SK-N-SH (cell line): ENCODE measurements at regions not wholly inside any gene's neighbourhood (a gene's known extent, or its start where the extent isn't known, plus 50 kb on each side); places are given as distances from the start of the nearest gene placed in this dataset.

Experiments used
- CTCF ChIA-PET: fragments of 300-600, 350-600 bp; formaldehyde crosslinking; extraction: SDS; loops from one replicate; lab custom pipeline; 2021; lab: Yijun Ruan, JAX
- POLR2A ChIA-PET: fragments of 350-600 bp; sonication (Branson Sonifier 250); formaldehyde crosslinking; extraction: SDS; loops from one replicate; lab custom pipeline; 2020; ENCODE audit warnings: antibody characterized with exemption, inconsistent platforms; lab: Yijun Ruan, JAX
- DNase-seq: peaks from one replicate; pipeline ENCODE4 v3.0.0; 2012
- H2AFZ ChIP-seq: fragments of 200-600 bp; sonication (generic); 2 replicates; pipeline ENCODE4 v1.8.1; 2016; ENCODE audit warnings: antibody characterized with exemption, mild to moderate bottlenecking, low read depth
- H3F3A ChIP-seq: fragments of 200-600 bp; sonication (generic); replicated peaks from 2 replicates; pipeline ENCODE3; 2016; ENCODE audit warnings: antibody characterized with exemption, mild to moderate bottlenecking; ENCODE audit not compliant: insufficient read depth
- H3K27ac ChIP-seq, 2 experiments: fragments of 200-500 bp in 1 of 2; fragments of 200-600 bp in 1 of 2; sonication (Bioruptor generic) in 1 of 2; sonication (generic), shearing (Covaris generic) in 1 of 2; 2 replicates each; pipeline versions ENCODE4 v1.5.1 to v1.6.1; 2014 to 2016; ENCODE audit warnings: low read depth in 2 of 2, inconsistent platforms in 1 of 2, low read length in 1 of 2, mild to moderate bottlenecking in 1 of 2, mixed read lengths in 1 of 2
- H3K27me3 ChIP-seq: fragments of 200-600 bp; sonication (generic), shearing (Covaris generic); 2 replicates; pipeline ENCODE4 v1.6.1; 2016; ENCODE audit warnings: mixed run types; ENCODE audit not compliant: insufficient read depth
- H3K36me3 ChIP-seq, 2 experiments: fragments of 200-500 bp in 1 of 2; fragments of 200-600 bp in 1 of 2; sonication (Bioruptor generic) in 1 of 2; sonication (generic) in 1 of 2; replicated peaks in 1 of 2; 2 replicates each; pipeline versions ENCODE3 to v1.5.1; 2014 to 2016; ENCODE audit warnings: low read length in 1 of 2, mild to moderate bottlenecking in 1 of 2; ENCODE audit not compliant: insufficient read depth in 2 of 2, control insufficient read depth in 1 of 2
- H3K4me1 ChIP-seq, 2 experiments: fragments of 200-500 bp in 1 of 2; fragments of 200-600 bp in 1 of 2; sonication (Bioruptor generic) in 1 of 2; sonication (generic), shearing (Covaris generic) in 1 of 2; 2 replicates each; pipeline versions ENCODE4 v1.5.1 to v1.6.1; 2014 to 2016; ENCODE audit warnings: low read depth in 1 of 2, low read length in 1 of 2, mixed run types in 1 of 2; ENCODE audit not compliant: insufficient read depth in 2 of 2, control insufficient read depth in 1 of 2
- H3K4me2 ChIP-seq: fragments of 200-600 bp; sonication (generic), shearing (Covaris generic); 2 replicates; pipeline ENCODE4 v1.6.1; 2017; ENCODE audit warnings: mixed run types
- H3K4me3 ChIP-seq, 2 experiments: fragments of 200-500 bp in 1 of 2; fragments of 200-600 bp in 1 of 2; sonication (Bioruptor generic) in 1 of 2; sonication (generic), shearing (Covaris generic) in 1 of 2; 2 replicates each; pipeline versions ENCODE4 v1.5.1 to v1.8.1; 2014 to 2016; ENCODE audit warnings: low read depth in 2 of 2, inconsistent platforms in 1 of 2, low read length in 1 of 2, mild to moderate bottlenecking in 1 of 2, mixed read lengths in 1 of 2, moderate library complexity in 1 of 2
- H3K79me2 ChIP-seq: fragments of 200-600 bp; sonication (generic); 2 replicates; pipeline ENCODE4 v1.8.1; 2017; ENCODE audit warnings: mild to moderate bottlenecking; ENCODE audit not compliant: insufficient read depth
- H3K9ac ChIP-seq: fragments of 200-600 bp; sonication (generic); 2 replicates; pipeline ENCODE4 v1.6.1; 2017; ENCODE audit warnings: mixed run types
- H3K9me2 ChIP-seq: fragments of 200-600 bp; sonication (generic); 2 replicates; pipeline ENCODE4 v1.6.1; 2017; ENCODE audit warnings: mixed run types
- H3K9me3 ChIP-seq: fragments of 200-600 bp; sonication (generic); 2 replicates; pipeline ENCODE4 v1.6.1; 2017; ENCODE audit warnings: mixed run types, mild to moderate bottlenecking, moderate library complexity
- H4K20me1 ChIP-seq: fragments of 200-600 bp; sonication (generic); 2 replicates; pipeline ENCODE4 v1.6.1; 2017; ENCODE audit warnings: mild to moderate bottlenecking, mixed run types; ENCODE audit not compliant: insufficient read depth
- CHD2 ChIP-seq: fragments of 150-350 bp; IDR thresholded peaks from 2 replicates; pipeline ENCODE4 v1.6.1; 2018; ENCODE audit warnings: low read length; ENCODE audit not compliant: partially characterized antibody
- ELF1 ChIP-seq: IDR thresholded peaks from 2 replicates; pipeline ENCODE4 v1.4.0; 2012
- EP300 ChIP-seq, 2 experiments: IDR thresholded peaks; 2 replicates each; pipeline versions ENCODE4 v1.4.0 to v1.6.1; 2012; ENCODE audit warnings: borderline replicate concordance in 1 of 2, low read depth in 1 of 2, low read length in 1 of 2
- EZH2phosphoT487 ChIP-seq: fragments of 200-600 bp; sonication (generic); IDR thresholded peaks from 2 replicates; pipeline ENCODE4 v1.6.1; 2017; ENCODE audit warnings: low read depth, mixed run types, mild to moderate bottlenecking, antibody characterized with exemption, moderate library complexity, borderline replicate concordance
- FOXJ3 ChIP-seq: sonication (generic); formaldehyde crosslinking; IDR thresholded peaks from 2 replicates; pipeline ENCODE4 v1.5.1; 2020; ENCODE audit warnings: mild to moderate bottlenecking, missing genetic modification reagents
- FOXM1 ChIP-seq: IDR thresholded peaks from 2 replicates; pipeline ENCODE4 v1.4.0; 2012; ENCODE audit warnings: low read depth, mild to moderate bottlenecking
- JUND ChIP-seq: IDR thresholded peaks from 2 replicates; pipeline ENCODE4 v1.4.0; 2012
- NRF1 ChIP-seq: IDR thresholded peaks from 2 replicates; pipeline ENCODE4 v1.6.1; 2012; ENCODE audit warnings: low read depth, mild to moderate bottlenecking, low read length
- POLR2AphosphoS5 ChIP-seq: IDR thresholded peaks from 2 replicates; pipeline ENCODE4 v1.6.1; 2012; ENCODE audit warnings: low read depth, low read length
- RAD21 ChIP-seq: IDR thresholded peaks from 2 replicates; pipeline ENCODE4 v1.6.1; 2012; ENCODE audit warnings: mild to moderate bottlenecking, low read length
- RCOR1 ChIP-seq: fragments of 150-350 bp; IDR thresholded peaks from 2 replicates; pipeline ENCODE4 v1.6.1; 2017; ENCODE audit warnings: antibody characterized with exemption, low read length
- SIN3A ChIP-seq: IDR thresholded peaks from 2 replicates; pipeline ENCODE4 v1.6.1; 2012; ENCODE audit warnings: low read depth, mild to moderate bottlenecking, low read length, moderate library complexity, borderline replicate concordance
- SMC3 ChIP-seq: IDR thresholded peaks from 2 replicates; pipeline ENCODE4 v1.6.1; 2012; ENCODE audit warnings: low read depth, low read length, improper control_type of control experiment
- TAF1 ChIP-seq: IDR thresholded peaks from 2 replicates; pipeline ENCODE4 v1.6.1; 2012; ENCODE audit warnings: low read depth, mild to moderate bottlenecking, low read length, moderate library complexity, borderline replicate concordance
- TEAD4 ChIP-seq: IDR thresholded peaks from 2 replicates; pipeline ENCODE4 v1.4.0; 2012; ENCODE audit warnings: mild to moderate bottlenecking, borderline replicate concordance; ENCODE audit not compliant: insufficient read depth
- WGBS: methylation state at CpG from one replicate; pipeline ENCODE4 v1.1.6; 2017; ENCODE audit warnings: low lambda C conversion rate; 5-methylcytosine and 5-hydroxymethylcytosine counted together
- TF ChIP-seq, protein P1 (sequence below): IDR thresholded peaks from 2 replicates; pipeline ENCODE4 v1.6.1; 2012; ENCODE audit warnings: mild to moderate bottlenecking, low read depth, low read length, moderate library complexity
- TF ChIP-seq, protein P2 (sequence below): IDR thresholded peaks from 2 replicates; pipeline ENCODE4 v1.4.0; 2012; ENCODE audit warnings: low read depth
- TF ChIP-seq, protein P3 (sequence below): IDR thresholded peaks from 2 replicates; pipeline ENCODE4; 2012
- TF ChIP-seq, protein P4 (sequence below): fragments of 150-350 bp; IDR thresholded peaks from 2 replicates; pipeline ENCODE4 v1.6.1; 2016; ENCODE audit warnings: mild to moderate bottlenecking, low read depth, low read length

DNA sequence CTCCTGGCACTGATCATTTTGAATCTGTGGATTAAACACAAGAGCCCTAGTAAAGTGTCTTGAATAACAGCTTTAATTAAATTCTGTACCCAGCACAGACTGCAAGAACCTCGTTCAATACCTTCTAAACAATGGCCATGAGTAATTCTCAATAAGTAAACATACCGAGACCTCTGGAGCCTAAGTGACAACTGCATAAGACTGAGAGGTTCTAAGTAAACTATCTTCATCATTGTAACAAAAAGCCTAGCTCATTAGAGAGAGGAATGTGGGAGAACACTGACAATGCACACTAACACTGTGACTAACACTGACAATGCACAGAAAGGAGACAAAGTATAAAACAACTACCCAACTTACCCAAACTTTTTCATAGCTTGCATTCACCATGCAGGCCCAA, 117.4 kb downstream of the ELAPOR2 start:
- POLR2A ChIA-PET: interaction anchor here (1.3 kb wide), 1 partner anchor 210 kb away, joined by 10 read pairs; the partner anchor contains the start of gene DMTF1
- no peaks in the 10 kb centered on the region for H3K9me2 ChIP-seq
- no peaks in the 10 kb centered on the region for H3K79me2 ChIP-seq
- H3K4me1 ChIP-seq: peaks cover 0 to 10% of the 10 kb centered on the region in 2 experiments; a peak in 2 of 4 replicates
- no peak for DNase-seq
- no peaks in the 10 kb centered on the region for H3K27me3 ChIP-seq
- H3K27ac ChIP-seq: no peak overlapping the region
- peaks cover 18 to 64% of the 10 kb centered on the region in 2 experiments for H3K36me3 ChIP-seq
- H3K9ac ChIP-seq: no peak overlapping the region
- 94% methylated on average over 2 of the region's 2 CpGs for WGBS
- no peaks in the 10 kb centered on the region for H3F3A ChIP-seq
- no peaks in the 10 kb centered on the region for H3K9me3 ChIP-seq
- no peak overlapping the region for H3K4me2 ChIP-seq
- H2AFZ ChIP-seq: no peak overlapping the region
- H4K20me1 ChIP-seq: peaks cover 4% of the 10 kb centered on the region; the same call in 1 of the 2 replicates
- CTCF ChIA-PET: interaction anchor here (0.7 to 11.8 kb wide), 14 partner anchors 8 to 294 kb away, joined by 3 to 133 read pairs (median 4); partner anchors contain the start of genes DMTF1 and ELAPOR2
- no peak overlapping the region for H3K4me3 ChIP-seq
- TF ChIP-seq TAF1: no peak
- TF ChIP-seq, protein P1, sequence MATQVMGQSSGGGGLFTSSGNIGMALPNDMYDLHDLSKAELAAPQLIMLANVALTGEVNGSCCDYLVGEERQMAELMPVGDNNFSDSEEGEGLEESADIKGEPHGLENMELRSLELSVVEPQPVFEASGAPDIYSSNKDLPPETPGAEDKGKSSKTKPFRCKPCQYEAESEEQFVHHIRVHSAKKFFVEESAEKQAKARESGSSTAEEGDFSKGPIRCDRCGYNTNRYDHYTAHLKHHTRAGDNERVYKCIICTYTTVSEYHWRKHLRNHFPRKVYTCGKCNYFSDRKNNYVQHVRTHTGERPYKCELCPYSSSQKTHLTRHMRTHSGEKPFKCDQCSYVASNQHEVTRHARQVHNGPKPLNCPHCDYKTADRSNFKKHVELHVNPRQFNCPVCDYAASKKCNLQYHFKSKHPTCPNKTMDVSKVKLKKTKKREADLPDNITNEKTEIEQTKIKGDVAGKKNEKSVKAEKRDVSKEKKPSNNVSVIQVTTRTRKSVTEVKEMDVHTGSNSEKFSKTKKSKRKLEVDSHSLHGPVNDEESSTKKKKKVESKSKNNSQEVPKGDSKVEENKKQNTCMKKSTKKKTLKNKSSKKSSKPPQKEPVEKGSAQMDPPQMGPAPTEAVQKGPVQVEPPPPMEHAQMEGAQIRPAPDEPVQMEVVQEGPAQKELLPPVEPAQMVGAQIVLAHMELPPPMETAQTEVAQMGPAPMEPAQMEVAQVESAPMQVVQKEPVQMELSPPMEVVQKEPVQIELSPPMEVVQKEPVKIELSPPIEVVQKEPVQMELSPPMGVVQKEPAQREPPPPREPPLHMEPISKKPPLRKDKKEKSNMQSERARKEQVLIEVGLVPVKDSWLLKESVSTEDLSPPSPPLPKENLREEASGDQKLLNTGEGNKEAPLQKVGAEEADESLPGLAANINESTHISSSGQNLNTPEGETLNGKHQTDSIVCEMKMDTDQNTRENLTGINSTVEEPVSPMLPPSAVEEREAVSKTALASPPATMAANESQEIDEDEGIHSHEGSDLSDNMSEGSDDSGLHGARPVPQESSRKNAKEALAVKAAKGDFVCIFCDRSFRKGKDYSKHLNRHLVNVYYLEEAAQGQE: no peak
- no peak for TF ChIP-seq SIN3A
- no peak for TF ChIP-seq RAD21
- TF ChIP-seq FOXM1: no peak
- TF ChIP-seq CHD2: no peak
- no peak for TF ChIP-seq FOXJ3 (CRISPR knock-in tag)
- no peak for TF ChIP-seq EZH2phosphoT487
- no peak for TF ChIP-seq JUND
- TF ChIP-seq TEAD4: no peak
- TF ChIP-seq RCOR1: no peak
- no peak for TF ChIP-seq POLR2AphosphoS5
- TF ChIP-seq, protein P2, sequence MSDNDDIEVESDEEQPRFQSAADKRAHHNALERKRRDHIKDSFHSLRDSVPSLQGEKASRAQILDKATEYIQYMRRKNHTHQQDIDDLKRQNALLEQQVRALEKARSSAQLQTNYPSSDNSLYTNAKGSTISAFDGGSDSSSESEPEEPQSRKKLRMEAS: no peak
- TF ChIP-seq, protein P3, sequence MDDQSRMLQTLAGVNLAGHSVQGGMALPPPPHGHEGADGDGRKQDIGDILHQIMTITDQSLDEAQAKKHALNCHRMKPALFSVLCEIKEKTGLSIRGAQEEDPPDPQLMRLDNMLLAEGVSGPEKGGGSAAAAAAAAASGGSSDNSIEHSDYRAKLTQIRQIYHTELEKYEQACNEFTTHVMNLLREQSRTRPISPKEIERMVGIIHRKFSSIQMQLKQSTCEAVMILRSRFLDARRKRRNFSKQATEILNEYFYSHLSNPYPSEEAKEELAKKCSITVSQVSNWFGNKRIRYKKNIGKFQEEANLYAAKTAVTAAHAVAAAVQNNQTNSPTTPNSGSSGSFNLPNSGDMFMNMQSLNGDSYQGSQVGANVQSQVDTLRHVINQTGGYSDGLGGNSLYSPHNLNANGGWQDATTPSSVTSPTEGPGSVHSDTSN: no peak
- no peak for TF ChIP-seq NRF1
- TF ChIP-seq, protein P4, sequence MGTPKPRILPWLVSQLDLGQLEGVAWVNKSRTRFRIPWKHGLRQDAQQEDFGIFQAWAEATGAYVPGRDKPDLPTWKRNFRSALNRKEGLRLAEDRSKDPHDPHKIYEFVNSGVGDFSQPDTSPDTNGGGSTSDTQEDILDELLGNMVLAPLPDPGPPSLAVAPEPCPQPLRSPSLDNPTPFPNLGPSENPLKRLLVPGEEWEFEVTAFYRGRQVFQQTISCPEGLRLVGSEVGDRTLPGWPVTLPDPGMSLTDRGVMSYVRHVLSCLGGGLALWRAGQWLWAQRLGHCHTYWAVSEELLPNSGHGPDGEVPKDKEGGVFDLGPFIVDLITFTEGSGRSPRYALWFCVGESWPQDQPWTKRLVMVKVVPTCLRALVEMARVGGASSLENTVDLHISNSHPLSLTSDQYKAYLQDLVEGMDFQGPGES: no peak
- no peak for TF ChIP-seq ELF1
- no peak for TF ChIP-seq EP300 (IDR thresholded peaks at IDR 0.05; ENCODE audit: borderline replicate concordance in 1 of 2, low read depth in 1 of 2, low read length in 1 of 2)
- TF ChIP-seq SMC3: no peak
